Activated CD8-positive, alpha-beta memory T cell treated with anti-CD3 and anti-CD28 coated beads for 36 hours (primary cell): ENCODE measurements at regions not wholly inside any gene's neighbourhood (a gene's known extent, or its start where the extent isn't known, plus 50 kb on each side); places are given as distances from the start of the nearest gene placed in this dataset.
"Not testable (repeated sequence)": the region's sequence is repeated elsewhere in the genome, so short reads cannot be mapped to it uniquely, and the experiment has no call there.

Experiments
- CTCF ChIA-PET: fragments of 350-600 bp; sonication (Branson Sonifier 250); formaldehyde crosslinking; loops from one replicate; lab custom pipeline; 2021; ENCODE audit warnings: antibody characterized with exemption; lab: Charles Lee
- POLR2A ChIA-PET: fragments of 350-600 bp; sonication (Branson Sonifier 250); formaldehyde crosslinking; loops from one replicate; lab custom pipeline; 2021; ENCODE audit warnings: antibody characterized with exemption; lab: Charles Lee

DNA sequence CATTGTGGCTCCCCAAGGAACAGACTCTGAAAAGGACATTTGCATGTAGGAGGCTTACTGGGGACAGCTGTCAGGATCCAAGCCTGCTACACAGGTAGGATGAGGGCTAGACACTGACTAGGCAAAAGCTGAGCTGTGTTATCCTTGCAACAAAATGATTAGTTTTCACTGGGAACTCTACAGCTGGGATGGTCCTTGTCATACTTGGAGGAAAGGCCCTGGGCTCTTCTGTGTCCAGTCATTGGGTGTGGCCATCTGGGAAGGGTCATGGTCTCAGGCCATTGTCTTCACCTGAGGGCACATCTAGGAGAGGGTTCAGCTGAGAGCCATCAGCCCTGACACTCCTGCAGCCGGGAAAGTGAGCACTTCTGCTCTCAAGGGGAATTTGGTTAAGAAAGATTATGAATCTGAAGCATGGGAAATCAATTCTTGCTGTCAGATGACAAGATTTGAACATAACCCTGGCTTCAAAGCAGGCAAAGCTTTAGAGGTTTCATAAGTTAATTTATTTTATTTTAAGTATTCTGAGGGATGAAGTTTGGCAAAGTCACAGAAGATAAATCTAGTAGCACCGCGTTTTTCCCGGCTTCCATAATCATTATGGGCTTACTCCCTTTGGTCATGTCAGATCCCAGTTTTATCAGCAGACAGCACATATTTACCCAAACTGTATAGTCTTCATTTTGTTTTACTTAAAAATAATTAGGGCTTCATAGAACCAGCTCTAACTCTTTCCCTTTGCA, 78.4 kb upstream of the SLC22A23 start:
- CTCF ChIA-PET = no interaction called here
- POLR2A ChIA-PET = no interaction called here

DNA sequence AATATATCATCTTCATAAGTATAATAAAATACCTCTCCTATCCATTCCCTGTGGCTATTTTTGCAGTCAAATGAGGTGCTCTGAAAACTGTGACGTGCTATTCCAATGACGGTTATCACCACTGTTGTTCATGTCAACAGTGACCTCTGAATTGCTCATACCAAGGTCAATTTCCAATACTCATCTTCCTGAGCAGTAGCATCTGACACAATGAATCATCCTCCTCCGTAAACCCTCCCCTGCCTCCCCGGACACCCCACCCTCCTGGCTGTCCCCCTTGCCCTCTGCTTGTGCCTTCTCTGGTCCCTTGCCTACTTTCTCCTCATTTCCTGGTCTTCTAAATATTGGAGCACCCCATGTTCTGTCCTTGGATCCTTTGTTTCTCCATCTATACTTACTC, 77.7 kb upstream of the SLC22A23 start:
- POLR2A ChIA-PET = no interaction called here
- CTCF ChIA-PET = no interaction called here

DNA sequence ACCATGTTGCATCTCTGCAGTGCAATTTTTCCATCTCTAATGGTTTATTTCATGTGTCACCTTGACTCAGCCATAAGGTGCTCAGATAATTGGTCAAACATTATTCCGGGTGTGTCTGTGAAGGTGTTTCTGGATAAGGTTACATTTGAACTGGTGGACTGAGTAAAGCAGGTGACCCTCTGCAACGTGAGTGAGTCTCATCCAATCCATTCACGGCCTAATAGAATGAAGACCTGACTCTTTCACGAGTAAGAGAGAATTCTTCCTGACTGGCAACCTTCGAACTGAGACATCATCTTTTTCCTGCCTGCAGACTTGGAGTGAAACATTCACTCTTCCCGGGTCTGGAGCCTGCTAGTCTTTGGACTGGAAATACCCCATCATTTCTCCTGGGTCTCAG, 77.1 kb upstream of the SLC22A23 start:
- ChIA-PET CTCF (no interaction called here), POLR2A (no interaction called here)

DNA sequence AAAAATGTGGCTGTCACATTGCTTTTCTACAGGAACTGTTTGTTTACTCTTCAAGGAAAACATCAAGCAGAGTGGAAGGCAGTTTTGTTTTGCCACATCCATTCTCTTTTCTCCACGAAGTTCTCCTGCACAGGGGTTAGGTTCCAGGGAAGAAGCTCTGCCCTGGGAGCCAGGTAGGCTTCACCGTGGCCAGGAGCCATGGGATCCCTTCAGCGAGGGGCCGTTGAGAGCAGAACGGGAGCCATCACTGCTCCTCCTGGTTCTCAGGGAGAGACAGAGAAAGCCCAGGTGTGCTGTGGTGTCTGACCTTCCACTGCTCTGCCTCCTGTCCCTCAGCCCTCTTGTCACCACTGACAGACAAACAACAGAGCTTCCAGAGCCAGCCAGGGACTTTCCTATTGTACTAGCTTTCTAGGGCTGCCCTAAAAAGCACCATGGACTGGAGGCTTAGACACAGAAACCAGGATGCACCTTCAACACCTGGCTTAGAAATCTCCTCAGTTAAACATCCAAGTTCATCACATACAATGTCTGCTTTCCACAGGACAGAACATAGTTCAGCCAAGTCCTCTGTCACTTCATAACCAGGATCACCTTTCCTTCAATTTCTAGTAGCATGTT, 75.6 kb upstream of the SLC22A23 start:
- ChIA-PET CTCF (no interaction called here), POLR2A (no interaction called here)

DNA sequence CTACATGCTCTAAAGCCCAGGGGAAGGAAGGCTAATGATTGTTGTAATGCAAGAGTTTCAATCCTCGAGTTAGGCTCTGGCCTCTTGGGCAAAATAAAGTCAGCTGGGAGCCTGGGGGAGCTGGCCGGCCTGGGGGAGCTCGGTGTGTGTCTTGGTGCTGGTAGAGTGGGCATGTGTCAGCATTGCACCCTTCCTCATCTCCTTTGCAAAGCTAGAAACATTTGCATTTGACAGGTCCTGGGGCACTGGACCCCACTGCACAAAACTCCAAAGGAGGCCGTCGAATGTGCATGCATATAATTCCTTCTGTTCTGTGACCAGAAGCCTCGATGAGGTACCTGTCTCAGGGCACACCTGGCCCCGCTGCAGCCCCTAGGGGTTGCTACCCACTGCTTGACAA, 74.6 kb upstream of the SLC22A23 start:
- ChIA-PET POLR2A (no interaction called here), CTCF (no interaction called here)

DNA sequence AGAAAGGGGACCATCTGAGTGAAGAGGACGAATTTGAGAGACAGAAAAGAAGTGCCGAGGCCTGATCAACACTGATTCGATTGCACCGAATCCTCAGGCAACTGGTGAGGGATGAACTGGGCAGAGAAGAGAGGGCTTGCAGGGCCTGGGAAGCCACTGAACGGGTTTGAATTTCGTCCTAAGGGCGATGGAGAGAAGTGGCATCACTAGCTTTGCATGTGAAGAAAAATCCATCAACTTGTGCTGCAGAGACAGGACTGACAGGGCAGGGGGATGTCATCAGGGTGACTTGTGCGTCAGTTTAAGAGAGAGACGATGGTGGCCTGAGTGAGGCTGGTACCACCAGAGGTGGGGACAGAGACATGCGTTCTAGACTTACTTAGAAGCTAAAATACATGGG, 73.7 kb upstream of the SLC22A23 start:
- ChIA-PET CTCF (no interaction called here), POLR2A (no interaction called here)

DNA sequence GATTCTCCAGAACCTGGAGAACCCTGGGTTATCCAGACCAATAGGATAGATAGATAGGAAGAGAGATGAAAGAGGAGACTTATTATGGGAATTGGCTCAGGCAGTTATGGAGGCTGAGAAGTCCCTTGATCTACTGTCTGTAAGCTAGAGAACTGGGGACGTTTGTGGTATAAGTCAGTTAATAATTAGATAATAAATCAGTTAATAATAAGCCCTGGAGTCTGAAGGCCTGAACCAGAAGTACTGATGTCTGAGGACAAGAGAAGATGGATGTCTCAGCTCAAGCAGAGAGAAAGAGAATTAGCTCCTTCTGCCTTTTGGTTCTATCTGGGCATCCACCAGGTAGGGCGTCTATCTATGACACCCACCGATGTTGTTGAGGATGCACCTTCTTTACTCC, 72.9 kb upstream of the SLC22A23 start:
- ChIA-PET POLR2A (no interaction called here), CTCF (no interaction called here)

DNA sequence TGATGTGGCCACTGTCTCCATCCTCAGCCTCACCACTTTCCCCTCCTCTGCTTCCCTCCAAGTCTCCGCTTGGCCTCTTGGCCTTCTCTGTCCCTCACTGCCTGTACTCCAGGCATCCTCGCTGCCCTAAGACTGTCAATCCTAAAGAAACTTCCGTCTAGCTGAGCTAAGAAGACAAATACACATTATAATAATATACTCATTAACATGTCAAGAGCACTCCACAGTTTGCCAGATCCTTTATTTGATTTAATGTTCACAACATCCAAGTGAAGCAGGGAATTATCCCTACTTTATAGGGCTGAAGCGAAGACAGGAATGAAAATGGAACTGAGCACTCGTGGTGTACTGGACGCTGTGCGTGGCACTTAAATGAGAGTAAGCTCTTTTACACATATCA, 72.4 kb upstream of the SLC22A23 start:
- POLR2A ChIA-PET = no interaction called here

DNA sequence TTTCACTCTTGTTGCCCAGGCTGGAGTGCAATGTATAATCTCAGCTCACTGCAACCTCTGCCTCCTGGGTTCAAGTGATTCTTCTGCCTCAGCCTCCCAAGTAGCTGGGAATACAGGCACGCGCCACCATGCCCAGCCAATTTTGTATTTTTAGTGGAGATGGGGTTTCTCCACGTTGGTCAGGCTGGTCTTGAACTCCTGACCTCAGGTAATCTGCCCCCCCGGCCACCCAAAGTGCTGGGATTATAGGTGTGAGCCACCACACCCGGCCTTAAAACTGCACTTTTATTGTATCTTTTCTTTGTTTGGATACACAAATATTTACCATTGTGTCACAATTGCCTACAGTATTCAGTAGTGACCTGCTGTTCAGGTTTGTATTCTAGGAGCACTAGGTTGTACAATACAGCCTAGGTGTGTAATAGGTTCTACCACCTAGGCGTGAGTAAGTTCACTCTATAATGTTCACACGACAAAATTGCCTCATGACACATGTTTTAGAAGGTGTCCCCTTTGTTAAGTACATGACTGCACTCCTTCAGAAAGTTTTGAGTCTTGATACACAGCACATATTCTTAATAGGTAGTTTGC, 71.3 kb upstream of the SLC22A23 start:
- POLR2A ChIA-PET, CTCF ChIA-PET: not testable (repeated sequence)

More for the DNA sequence above, 72.4 kb upstream of the SLC22A23 start:
- CTCF ChIA-PET = no interaction called here

DNA sequence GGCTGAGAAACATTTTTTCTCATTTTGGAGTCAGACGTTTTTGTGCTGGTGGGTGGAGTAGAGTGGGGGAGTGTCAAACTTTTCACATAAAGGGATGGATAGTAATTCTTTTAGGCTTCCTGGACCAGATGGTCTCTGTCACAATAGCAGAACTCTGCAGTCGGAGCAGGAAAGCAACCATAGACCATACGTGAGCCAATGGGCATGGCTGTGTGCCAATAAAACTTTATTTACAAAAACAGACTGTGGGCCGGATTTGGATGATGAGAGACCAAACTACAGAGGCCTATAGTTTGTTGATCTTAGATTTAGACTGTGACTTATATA, 70.8 kb upstream of the SLC22A23 start:
- CTCF ChIA-PET = no interaction called here
- POLR2A ChIA-PET = no interaction called here

DNA sequence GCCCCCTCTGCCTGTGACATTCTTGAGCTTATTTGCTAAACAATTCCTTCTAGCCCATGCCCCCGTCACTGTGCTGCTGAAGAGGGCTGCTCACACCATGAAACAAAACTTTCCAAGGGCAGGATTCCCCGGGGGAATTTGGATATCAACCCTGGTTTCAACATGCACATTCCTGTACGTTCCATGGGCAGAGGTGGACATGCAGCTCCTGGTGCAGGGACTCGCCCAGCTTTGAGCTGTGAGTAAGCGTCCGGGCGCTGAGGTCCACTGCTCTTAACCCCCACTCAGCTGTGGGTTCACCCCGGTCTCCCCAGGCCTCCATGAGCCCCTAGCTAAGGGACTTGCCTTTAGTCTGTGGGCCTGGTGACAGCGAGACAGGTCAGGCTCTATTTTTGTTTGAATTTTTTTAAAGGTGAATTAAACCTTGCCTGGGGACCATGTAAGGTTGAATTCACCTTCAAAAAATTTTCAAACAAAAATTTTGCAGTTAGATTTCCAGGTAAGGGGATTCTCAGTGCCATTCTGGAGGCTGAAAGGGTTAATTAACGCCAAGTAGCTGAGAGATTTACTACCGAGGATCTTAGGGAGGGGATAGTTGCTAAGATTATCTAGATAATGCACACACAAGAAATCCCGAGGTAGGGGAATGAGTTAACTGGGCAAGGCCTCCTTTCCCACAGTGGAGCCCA, 70.3 kb upstream of the SLC22A23 start:
- POLR2A ChIA-PET = no interaction called here

DNA sequence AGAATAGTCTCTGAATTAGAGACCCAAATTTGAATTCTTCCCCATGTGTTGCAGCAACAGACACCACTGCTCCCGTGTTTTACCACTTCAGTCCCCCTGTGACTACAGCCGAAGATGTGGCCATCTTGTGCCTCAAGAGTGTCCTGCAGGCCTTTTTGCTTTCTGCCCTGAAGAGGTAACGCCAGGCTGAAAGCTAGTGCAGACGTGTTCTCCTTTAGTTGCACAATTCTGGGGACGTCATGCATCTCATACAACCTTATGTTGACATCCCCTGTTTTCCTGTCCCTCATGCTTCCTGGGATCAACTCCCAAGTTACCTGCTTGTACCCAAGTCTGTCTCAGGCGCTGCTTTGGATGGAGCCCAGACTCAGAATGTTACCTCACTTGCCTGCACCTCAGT, 69.1 kb upstream of the SLC22A23 start:
- ChIA-PET POLR2A (no interaction called here), CTCF (no interaction called here)

More for the DNA sequence above, 70.3 kb upstream of the SLC22A23 start:
- CTCF ChIA-PET = no interaction called here

DNA sequence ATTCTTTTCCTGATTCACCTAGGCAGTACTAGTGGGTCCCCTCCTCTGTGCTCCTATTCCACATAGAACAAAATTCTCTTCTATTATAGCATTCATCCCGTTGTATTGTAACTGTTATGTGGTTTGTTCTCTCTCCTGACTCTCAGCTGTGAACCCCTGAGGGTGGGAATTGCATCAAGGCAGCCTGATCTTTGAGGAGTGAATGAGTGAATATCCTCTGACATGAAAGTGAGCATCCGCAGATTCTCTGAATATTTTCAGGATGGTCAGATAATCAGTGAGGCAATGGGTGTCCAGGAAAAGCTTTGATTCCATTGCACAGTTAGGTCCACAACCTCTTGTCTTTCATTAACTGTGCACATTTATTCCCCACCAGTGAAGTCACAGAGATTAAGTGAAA, 67.6 kb upstream of the SLC22A23 start:
- ChIA-PET POLR2A (no interaction called here), CTCF (no interaction called here)

DNA sequence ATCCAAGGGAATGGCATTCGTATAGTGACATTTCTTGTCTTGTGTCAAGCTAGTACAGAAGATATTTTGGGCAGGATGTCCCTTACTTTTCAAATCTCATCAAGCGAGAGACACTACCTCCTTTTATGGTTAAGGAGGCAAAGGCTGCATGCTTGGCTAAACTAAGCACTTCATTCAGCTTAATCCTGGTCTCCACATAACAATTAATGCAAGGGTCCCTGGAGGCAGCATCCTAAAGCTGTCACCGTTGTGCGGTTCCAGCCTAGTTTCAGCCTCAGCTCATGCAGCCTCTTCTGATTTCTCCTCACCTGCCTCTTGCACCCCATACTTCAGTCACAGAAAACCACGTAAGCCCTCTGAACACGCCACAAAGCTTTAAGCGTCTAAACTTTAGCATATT, 67.1 kb upstream of the SLC22A23 start:
- POLR2A ChIA-PET = no interaction called here
- CTCF ChIA-PET = no interaction called here

DNA sequence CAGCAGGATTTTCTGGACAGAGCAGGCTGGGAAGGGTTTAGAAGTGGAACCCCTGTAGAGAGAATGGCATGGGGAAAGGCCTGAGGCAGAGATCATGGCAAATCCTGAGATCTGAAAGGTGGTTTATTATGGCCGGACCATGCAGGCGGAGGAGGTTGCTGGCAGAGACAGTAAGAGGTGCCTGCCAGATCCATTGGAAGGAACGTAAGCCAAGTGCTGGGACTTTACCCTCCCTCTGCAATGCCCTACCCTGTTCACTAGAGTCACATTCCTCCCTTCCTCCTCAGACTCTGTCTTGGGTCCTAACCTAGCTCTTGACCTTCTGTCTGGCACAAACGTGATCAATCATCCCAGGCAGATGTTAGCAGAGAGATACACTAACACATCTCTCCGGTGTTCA, 66.4 kb upstream of the SLC22A23 start:
- CTCF ChIA-PET = no interaction called here
- POLR2A ChIA-PET = no interaction called here

DNA sequence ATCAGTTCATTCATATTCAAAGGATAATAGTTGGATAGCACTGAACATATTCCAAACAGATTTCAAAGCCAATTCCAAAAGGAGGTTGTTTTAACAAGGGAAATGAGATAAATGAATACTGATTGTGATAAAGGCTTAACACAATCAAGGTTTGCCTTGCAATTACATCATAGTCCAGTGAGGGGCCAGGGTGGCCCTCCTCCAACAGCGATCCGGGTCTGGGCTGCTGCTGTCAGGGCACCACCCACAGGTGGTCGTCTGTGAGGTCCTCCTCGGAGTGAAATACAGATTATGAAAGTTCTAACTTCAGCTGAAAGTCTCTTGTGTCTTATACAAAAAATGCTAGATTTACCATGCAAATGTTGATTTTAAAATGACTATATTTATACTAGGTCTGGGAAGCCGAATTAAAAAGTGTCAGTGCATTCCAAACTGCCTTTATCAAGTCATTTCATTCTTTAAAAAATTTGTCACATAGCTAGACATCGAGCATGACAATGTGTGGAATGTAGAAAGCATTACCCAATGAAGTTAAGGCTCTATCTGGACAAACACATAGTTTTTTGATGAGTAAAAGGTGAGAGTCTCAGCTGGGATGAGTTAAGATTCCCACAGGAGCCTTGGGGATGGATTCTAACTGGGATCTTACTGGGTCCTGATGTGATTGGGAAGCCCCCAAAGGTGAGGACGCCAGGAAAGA, 65.9 kb upstream of the SLC22A23 start:
- ChIA-PET POLR2A (no interaction called here), CTCF (no interaction called here)

DNA sequence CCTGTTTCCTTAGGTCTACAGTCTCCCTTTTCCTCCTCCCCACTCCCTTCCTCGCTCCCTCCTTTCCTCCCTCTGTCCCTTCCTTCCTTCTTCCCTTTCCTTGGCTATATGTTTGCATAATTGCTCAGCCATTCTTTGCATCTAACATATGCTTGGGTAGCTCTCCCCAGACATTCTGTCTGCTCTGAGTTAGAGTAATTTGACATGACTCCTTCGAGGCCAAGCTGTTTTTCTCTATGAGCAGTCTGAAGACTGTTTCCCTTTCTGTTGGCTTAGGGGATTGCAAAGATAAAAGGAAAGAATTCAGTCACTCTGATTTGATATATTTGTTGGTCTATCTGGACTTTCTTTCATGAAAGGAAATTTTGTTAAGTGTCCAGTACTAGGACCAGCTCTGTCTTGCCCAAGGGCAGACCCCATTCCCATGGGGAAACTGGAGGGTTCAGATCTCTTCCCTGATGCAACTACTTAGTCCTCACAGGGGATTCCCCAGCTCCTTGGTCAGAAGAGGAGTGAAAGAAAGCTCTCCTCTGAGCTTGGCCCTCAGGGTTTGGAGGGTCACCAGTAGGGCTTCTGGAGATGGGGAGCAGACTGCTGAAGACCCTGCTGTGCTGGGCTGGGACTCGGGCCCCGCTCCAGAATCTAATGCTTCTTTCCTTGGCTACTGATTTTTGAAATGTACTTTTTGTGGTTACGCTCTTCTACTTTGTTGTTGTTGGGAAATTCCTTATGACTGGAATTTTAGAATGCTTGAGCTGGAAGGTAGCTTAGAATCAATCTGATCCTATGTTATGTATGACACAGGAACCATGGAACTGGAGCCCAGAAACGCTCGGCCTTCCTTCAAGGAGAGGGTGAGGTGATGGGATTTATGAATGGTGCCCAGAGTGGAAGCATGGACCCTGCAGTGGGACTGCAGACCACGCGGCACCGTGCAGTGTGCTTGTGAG, 63.7 kb upstream of the SLC22A23 start:
- ChIA-PET POLR2A (no interaction called here), CTCF (no interaction called here)

DNA sequence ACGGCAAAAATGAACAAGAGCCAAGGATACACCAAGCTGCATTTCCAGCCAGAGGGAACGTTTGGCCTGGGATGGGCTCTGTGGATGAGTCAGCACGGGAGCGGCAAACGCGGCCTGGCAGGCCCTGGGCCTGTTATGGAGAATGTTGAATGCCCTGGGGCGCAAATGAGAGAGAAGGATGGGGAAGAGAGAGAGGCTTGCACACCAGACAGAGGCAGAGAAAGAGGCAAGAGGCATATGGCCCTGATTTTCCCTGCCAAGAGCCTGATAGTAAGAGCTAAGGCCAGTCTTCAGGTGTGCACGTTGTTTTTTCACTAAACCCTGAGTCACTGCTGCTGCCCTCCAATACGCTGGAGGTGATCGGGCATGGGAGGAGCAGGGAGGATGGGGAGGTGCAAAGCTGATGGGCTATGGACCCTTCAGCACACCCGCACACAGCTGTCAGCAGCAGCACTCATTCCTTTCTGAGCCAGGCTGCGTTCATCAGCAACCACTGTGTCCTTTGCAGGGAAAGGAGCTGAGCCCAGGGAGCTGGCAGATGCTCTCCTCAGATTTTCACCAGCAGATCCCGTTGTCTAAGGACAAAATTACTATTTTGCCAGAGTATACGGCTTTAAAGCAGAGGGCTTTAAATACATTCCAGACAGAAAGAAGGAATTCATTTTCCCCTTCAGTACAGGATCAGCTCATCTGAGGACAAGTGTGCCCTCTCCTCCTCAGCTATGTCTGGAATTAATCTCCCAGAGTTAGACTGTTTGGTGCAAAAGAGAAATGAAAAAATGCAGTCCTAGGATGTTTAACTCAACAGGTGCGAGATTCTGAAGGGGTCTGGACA, 61.7 kb upstream of the SLC22A23 start:
- POLR2A ChIA-PET = no interaction called here
- CTCF ChIA-PET = no interaction called here
